ENCODE measurements at regions not wholly inside any gene's neighbourhood (a gene's known extent, or its start where the extent isn't known, plus 50 kb on each side); places are given as distances from the start of the nearest gene placed in this dataset.

DNA sequence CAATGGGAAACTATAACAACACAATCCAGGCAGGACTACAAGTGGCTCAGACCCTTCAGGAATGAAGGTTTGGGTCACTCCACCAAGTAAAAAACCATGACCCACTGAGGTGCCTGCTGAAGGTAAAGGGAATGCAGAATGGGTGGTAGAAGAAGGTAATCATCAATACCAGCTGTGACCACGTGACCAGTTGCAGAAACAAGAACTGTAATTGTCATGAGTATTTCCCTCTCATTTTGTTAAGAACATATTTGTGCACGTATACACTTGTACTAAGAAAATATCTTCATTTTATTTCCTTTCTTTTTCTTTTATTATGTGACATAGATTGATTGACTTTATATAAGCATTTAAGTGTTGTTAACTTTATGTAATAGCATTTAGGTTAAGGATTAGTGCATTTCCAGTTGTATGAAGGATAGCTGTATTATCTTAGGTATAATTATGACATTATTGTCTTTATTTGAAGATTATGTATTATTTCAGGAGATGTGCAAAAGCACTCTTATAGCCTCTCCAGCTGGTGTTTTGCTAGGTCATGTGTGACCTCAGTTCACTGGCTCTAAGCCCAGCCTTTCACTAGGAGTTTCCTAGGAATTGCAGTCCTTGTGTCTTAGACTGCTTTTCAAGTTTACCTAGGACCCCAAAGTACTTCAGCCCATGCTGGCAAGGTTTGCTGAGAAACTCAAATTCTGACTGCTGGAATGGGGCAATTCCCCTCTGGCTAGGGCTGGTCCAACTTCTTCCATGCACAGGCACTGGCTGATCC is 125.7 kb upstream of the DPP10 start:
- Histone ChIP-seq H3K9me3 (ENCODE audit: control insufficient read depth, insufficient read depth, low read depth, low read length) (no peaks in the 10 kb centered on the region), H3K4me3 (replicated peaks in 1 of 4; ENCODE audit: control extremely low read depth in 1 of 4, insufficient read depth in 1 of 4, low read depth in 3 of 4, low read length in 4 of 4) (no peak overlapping the region), H3K4me2 (ENCODE audit: extremely low read depth, insufficient read depth, low read length) (no peak overlapping the region), H4K20me1 (ENCODE audit: control insufficient read depth, extremely low read depth, insufficient read depth, low read length) (no peaks in the 10 kb centered on the region), H3K9ac (ENCODE audit: insufficient read depth, low read length) (no peak overlapping the region), H3K27ac (ENCODE audit: insufficient read depth, low read length) (no peak overlapping the region), H3K27me3 (ENCODE audit: control insufficient read depth, insufficient read depth, low read length) (no peaks in the 10 kb centered on the region), H3K36me3 (ENCODE audit: control insufficient read depth, insufficient read depth, low read length) (no peaks in the 10 kb centered on the region), H3K4me1 (ENCODE audit: control insufficient read depth, extremely low read depth, insufficient read depth, low read length) (no peaks in the 10 kb centered on the region), H3K79me2 (ENCODE audit: control insufficient read depth, insufficient read depth, low read length) (no peaks in the 10 kb centered on the region), H2AFZ (ENCODE audit: low read length) (no peak overlapping the region)
- no peak for DNase-seq (ENCODE audit: low read depth in 2 of 2)
- no peak for TF ChIP-seq EZH2 (IDR thresholded peaks at IDR 0.05; ENCODE audit: low read length, missing control alignments)

DNA sequence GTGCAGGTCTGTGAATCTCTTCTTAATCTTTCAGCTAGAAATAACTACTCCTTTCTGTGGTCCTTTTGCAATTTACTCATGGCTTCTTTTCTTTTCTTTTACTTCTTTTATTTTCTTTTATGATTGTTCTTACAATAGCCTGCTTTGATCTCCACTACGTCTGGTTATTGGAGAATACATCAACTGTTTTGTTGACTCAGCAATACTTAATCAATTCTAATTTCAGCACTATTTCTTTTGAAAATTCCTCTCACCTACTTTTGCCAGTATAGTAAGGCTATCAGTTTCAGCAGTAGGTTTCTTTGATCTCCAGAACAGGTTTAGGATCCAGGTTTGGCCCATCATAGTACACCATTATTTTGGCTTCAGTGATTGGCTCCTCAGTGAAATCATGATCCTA is 111.8 kb upstream of the DPP10 start:
- H3K4me2 ChIP-seq (ENCODE audit: extremely low read depth, insufficient read depth, low read length), result no peak overlapping the region
- H3K79me2 ChIP-seq (ENCODE audit: control insufficient read depth, insufficient read depth, low read length), result no peaks in the 10 kb centered on the region
- no peaks in the 10 kb centered on the region for H3K36me3 ChIP-seq (ENCODE audit: control insufficient read depth, insufficient read depth, low read length)
- H3K27ac ChIP-seq (ENCODE audit: insufficient read depth, low read length), result no peak overlapping the region
- H2AFZ ChIP-seq (ENCODE audit: low read length), result no peak overlapping the region
- H3K9ac ChIP-seq (ENCODE audit: insufficient read depth, low read length), result no peak overlapping the region
- no peaks in the 10 kb centered on the region for H3K4me1 ChIP-seq (ENCODE audit: control insufficient read depth, extremely low read depth, insufficient read depth, low read length)
- H3K9me3 ChIP-seq (ENCODE audit: control insufficient read depth, insufficient read depth, low read depth, low read length), result no peaks in the 10 kb centered on the region
- DNase-seq (ENCODE audit: low read depth in 2 of 2), result no peak
- no peaks in the 10 kb centered on the region for H3K27me3 ChIP-seq (ENCODE audit: control insufficient read depth, insufficient read depth, low read length)
- TF ChIP-seq, protein P1, sequence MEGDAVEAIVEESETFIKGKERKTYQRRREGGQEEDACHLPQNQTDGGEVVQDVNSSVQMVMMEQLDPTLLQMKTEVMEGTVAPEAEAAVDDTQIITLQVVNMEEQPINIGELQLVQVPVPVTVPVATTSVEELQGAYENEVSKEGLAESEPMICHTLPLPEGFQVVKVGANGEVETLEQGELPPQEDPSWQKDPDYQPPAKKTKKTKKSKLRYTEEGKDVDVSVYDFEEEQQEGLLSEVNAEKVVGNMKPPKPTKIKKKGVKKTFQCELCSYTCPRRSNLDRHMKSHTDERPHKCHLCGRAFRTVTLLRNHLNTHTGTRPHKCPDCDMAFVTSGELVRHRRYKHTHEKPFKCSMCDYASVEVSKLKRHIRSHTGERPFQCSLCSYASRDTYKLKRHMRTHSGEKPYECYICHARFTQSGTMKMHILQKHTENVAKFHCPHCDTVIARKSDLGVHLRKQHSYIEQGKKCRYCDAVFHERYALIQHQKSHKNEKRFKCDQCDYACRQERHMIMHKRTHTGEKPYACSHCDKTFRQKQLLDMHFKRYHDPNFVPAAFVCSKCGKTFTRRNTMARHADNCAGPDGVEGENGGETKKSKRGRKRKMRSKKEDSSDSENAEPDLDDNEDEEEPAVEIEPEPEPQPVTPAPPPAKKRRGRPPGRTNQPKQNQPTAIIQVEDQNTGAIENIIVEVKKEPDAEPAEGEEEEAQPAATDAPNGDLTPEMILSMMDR (conservative IDR thresholded peaks at IDR 0.05 in 1 of 2, IDR thresholded peaks at IDR 0.05 in 1 of 2; ENCODE audit: low read depth in 1 of 2, low read length in 2 of 2), result no peak
- no peak overlapping the region for H3K4me3 ChIP-seq (replicated peaks in 1 of 4; ENCODE audit: control extremely low read depth in 1 of 4, insufficient read depth in 1 of 4, low read depth in 3 of 4, low read length in 4 of 4)
- no peaks in the 10 kb centered on the region for H4K20me1 ChIP-seq (ENCODE audit: control insufficient read depth, extremely low read depth, insufficient read depth, low read length)

DNA sequence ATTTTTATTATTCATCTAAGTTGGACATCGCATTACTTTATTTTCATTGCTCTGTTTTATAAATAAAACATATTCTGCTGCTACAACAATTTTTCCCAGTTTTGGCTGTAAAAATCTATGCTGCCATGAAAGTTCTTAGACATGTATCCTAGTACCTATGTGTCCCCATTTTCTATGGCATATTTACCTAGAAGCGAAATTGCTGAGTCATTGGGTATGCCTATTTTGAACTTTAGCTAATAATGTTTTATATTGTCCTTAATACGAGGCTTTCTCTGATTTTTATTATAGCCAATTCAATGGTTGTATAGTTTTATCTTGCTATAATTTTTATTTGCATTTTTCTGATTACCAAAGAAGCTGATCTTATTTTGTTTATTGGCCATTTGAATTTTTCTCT is 110.5 kb upstream of the DPP10 start:
- H3K9me3 ChIP-seq (ENCODE audit: control insufficient read depth, insufficient read depth, low read depth, low read length), result no peaks in the 10 kb centered on the region
- H3K4me3 ChIP-seq (replicated peaks in 1 of 4; ENCODE audit: control extremely low read depth in 1 of 4, insufficient read depth in 1 of 4, low read depth in 3 of 4, low read length in 4 of 4), result no peak overlapping the region
- no peak overlapping the region for H2AFZ ChIP-seq (ENCODE audit: low read length)
- H3K9ac ChIP-seq (ENCODE audit: insufficient read depth, low read length), result no peak overlapping the region
- no peak for TF ChIP-seq EZH2 (IDR thresholded peaks at IDR 0.05; ENCODE audit: low read length, missing control alignments)
- TF ChIP-seq, protein P1 (conservative IDR thresholded peaks at IDR 0.05 in 1 of 2, IDR thresholded peaks at IDR 0.05 in 1 of 2; ENCODE audit: low read depth in 1 of 2, low read length in 2 of 2), result no peak
- H4K20me1 ChIP-seq (ENCODE audit: control insufficient read depth, extremely low read depth, insufficient read depth, low read length), result no peaks in the 10 kb centered on the region
- H3K27ac ChIP-seq (ENCODE audit: insufficient read depth, low read length), result no peak overlapping the region
- no peak for DNase-seq (ENCODE audit: low read depth in 2 of 2)
- H3K36me3 ChIP-seq (ENCODE audit: control insufficient read depth, insufficient read depth, low read length), result no peaks in the 10 kb centered on the region
- H3K27me3 ChIP-seq (ENCODE audit: control insufficient read depth, insufficient read depth, low read length), result no peaks in the 10 kb centered on the region
- no peaks in the 10 kb centered on the region for H3K79me2 ChIP-seq (ENCODE audit: control insufficient read depth, insufficient read depth, low read length)
- H3K4me2 ChIP-seq (ENCODE audit: extremely low read depth, insufficient read depth, low read length), result no peak overlapping the region
- no peaks in the 10 kb centered on the region for H3K4me1 ChIP-seq (ENCODE audit: control insufficient read depth, extremely low read depth, insufficient read depth, low read length)

Measured in fibroblast of lung (primary cell).